ENCODE measurements at regions not wholly inside any gene's neighbourhood (a gene's known extent, or its start where the extent isn't known, plus 50 kb on each side); places are given as distances from the start of the nearest gene placed in this dataset.

- TF ChIP-seq, protein P1, sequence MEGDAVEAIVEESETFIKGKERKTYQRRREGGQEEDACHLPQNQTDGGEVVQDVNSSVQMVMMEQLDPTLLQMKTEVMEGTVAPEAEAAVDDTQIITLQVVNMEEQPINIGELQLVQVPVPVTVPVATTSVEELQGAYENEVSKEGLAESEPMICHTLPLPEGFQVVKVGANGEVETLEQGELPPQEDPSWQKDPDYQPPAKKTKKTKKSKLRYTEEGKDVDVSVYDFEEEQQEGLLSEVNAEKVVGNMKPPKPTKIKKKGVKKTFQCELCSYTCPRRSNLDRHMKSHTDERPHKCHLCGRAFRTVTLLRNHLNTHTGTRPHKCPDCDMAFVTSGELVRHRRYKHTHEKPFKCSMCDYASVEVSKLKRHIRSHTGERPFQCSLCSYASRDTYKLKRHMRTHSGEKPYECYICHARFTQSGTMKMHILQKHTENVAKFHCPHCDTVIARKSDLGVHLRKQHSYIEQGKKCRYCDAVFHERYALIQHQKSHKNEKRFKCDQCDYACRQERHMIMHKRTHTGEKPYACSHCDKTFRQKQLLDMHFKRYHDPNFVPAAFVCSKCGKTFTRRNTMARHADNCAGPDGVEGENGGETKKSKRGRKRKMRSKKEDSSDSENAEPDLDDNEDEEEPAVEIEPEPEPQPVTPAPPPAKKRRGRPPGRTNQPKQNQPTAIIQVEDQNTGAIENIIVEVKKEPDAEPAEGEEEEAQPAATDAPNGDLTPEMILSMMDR (IDR thresholded peaks at IDR 0.05), result no peak
- no peak for TF ChIP-seq POLR2A (IDR thresholded peaks at IDR 0.05)
These were observed 560.4 kb upstream of the DAB1 start for GRCh38 chr1:57984277-57984676.
